Endodermal cell (in vitro differentiated cells): ENCODE measurements at regions not wholly inside any gene's neighbourhood (a gene's known extent, or its start where the extent isn't known, plus 50 kb on each side); places are given as distances from the start of the nearest gene placed in this dataset.
A peak's percentile ranks its signal among the peaks of the same experiment; 100 is the strongest.

Experiments used
- DNase-seq: peaks from one replicate; pipeline ENCODE4 v3.0.0-alpha.2; 2017
- H3K27ac ChIP-seq: 2 replicates; pipeline ENCODE4 v1.5.1; 2013; ENCODE audit warnings: mild to moderate bottlenecking, low read depth, low read length, moderate library complexity
- H3K27me3 ChIP-seq: 2 replicates; pipeline ENCODE4 v1.6.1; 2013; ENCODE audit warnings: mild to moderate bottlenecking, low read length, moderate library complexity; ENCODE audit not compliant: insufficient read depth, control insufficient read depth, poor library complexity, severe bottlenecking
- H3K36me3 ChIP-seq: 2 replicates; pipeline ENCODE4 v1.7.0; 2013; ENCODE audit warnings: mild to moderate bottlenecking, low read length, moderate library complexity; ENCODE audit not compliant: control insufficient read depth, insufficient read depth
- H3K4me1 ChIP-seq: one replicate; pipeline ENCODE4 v1.7.0; 2013; ENCODE audit warnings: low read length; ENCODE audit not compliant: control insufficient read depth, insufficient read depth
- H3K4me3 ChIP-seq: 2 replicates; pipeline ENCODE4 v1.5.1; 2013; ENCODE audit warnings: mild to moderate bottlenecking, low read length, moderate library complexity
- H3K9ac ChIP-seq: 2 replicates; pipeline ENCODE4 v1.6.1; 2013; ENCODE audit warnings: mild to moderate bottlenecking, low read length, moderate library complexity; ENCODE audit not compliant: poor library complexity, severe bottlenecking; ENCODE audit errors: extremely low read depth
- H3K9me3 ChIP-seq: 2 replicates; pipeline ENCODE4 v1.6.1; 2013; ENCODE audit warnings: mild to moderate bottlenecking, low read length, moderate library complexity; ENCODE audit not compliant: control insufficient read depth
- H3K27ac Mint-ChIP-seq: 2 replicates; pipeline ENCODE4 v1.8.0; 2020; ENCODE audit warnings: mixed read lengths
- H3K27me3 Mint-ChIP-seq: 2 replicates; pipeline ENCODE4 v1.8.0; 2021; ENCODE audit warnings: mild to moderate bottlenecking, mixed read lengths; ENCODE audit not compliant: insufficient read depth
- H3K36me3 Mint-ChIP-seq: 2 replicates; pipeline ENCODE4 v1.8.0; 2020; ENCODE audit warnings: low read depth, mixed read lengths
- H3K4me1 Mint-ChIP-seq: 2 replicates; pipeline ENCODE4 v1.8.0; 2020; ENCODE audit warnings: mixed read lengths
- H3K4me3 Mint-ChIP-seq: 2 replicates; pipeline ENCODE4 v1.8.0; 2020; ENCODE audit warnings: mild to moderate bottlenecking, moderate library complexity, mixed read lengths
- H3K9me3 Mint-ChIP-seq: 2 replicates; pipeline ENCODE4 v1.8.0; 2020; ENCODE audit warnings: mild to moderate bottlenecking, mixed read lengths
- WGBS, 2 experiments: methylation state at CpG; one replicate each; pipeline versions ENCODE4 v1.1.5 to v1.1.7; 2013; ENCODE audit warnings: missing lambda C conversion rate in 2 of 2, mixed read lengths in 1 of 2; ENCODE audit not compliant: insufficient coverage in 1 of 2, insufficient read length in 1 of 2; 5-methylcytosine and 5-hydroxymethylcytosine counted together
- TF ChIP-seq, protein P1 (sequence below): fragments of 200-600 bp; sonication (generic); conservative IDR thresholded peaks from 2 replicates; pipeline ENCODE4 v1.5.0; 2021; ENCODE audit warnings: antibody characterized with exemption, mild to moderate bottlenecking

GRCh38 chr7:131026297-131027000 lies 292.4 kb upstream of the KLF14 start:
- H3K9ac ChIP-seq, result no peak overlapping the region
- no peak overlapping the region for H3K27ac Mint-ChIP-seq
- 92 to 95% methylated on average over 3 to 6 of the region's 7 CpGs for WGBS, 2 experiments

GRCh38 chr7:131027287-131027773 lies 293.3 kb upstream of the KLF14 start:
- no peaks in the 10 kb centered on the region for H3K27me3 Mint-ChIP-seq
- 93 to 99% methylated on average over 7 to 8 of the region's 8 CpGs for WGBS, 2 experiments
- H3K9ac ChIP-seq, result no peak overlapping the region
- H3K36me3 ChIP-seq, result no peaks in the 10 kb centered on the region
- no peaks in the 10 kb centered on the region for H3K9me3 ChIP-seq
- H3K4me3 ChIP-seq, result no peak overlapping the region
- peak; percentile 35 for DNase-seq
- no peak overlapping the region for H3K4me3 Mint-ChIP-seq
- peaks cover 4% of the 10 kb centered on the region for H3K36me3 Mint-ChIP-seq
- H3K27me3 ChIP-seq, result no peaks in the 10 kb centered on the region
- H3K9me3 Mint-ChIP-seq, result no peaks in the 10 kb centered on the region
- H3K4me1 Mint-ChIP-seq, result no peaks in the 10 kb centered on the region
- H3K27ac Mint-ChIP-seq, result no peak overlapping the region
- no peak overlapping the region for H3K27ac ChIP-seq
- no peaks in the 10 kb centered on the region for H3K4me1 ChIP-seq
- TF ChIP-seq, protein P1, sequence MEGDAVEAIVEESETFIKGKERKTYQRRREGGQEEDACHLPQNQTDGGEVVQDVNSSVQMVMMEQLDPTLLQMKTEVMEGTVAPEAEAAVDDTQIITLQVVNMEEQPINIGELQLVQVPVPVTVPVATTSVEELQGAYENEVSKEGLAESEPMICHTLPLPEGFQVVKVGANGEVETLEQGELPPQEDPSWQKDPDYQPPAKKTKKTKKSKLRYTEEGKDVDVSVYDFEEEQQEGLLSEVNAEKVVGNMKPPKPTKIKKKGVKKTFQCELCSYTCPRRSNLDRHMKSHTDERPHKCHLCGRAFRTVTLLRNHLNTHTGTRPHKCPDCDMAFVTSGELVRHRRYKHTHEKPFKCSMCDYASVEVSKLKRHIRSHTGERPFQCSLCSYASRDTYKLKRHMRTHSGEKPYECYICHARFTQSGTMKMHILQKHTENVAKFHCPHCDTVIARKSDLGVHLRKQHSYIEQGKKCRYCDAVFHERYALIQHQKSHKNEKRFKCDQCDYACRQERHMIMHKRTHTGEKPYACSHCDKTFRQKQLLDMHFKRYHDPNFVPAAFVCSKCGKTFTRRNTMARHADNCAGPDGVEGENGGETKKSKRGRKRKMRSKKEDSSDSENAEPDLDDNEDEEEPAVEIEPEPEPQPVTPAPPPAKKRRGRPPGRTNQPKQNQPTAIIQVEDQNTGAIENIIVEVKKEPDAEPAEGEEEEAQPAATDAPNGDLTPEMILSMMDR, result no peak

More at GRCh38 chr7:131026297-131027000, 292.4 kb upstream of the KLF14 start:
- H3K9me3 Mint-ChIP-seq, result no peaks in the 10 kb centered on the region
- peaks cover 4% of the 10 kb centered on the region for H3K36me3 Mint-ChIP-seq
- Histone ChIP-seq H3K27ac (no peak overlapping the region), H3K4me1 (no peaks in the 10 kb centered on the region), H3K9me3 (no peaks in the 10 kb centered on the region), H3K36me3 (no peaks in the 10 kb centered on the region), H3K27me3 (no peaks in the 10 kb centered on the region), H3K4me3 (no peak overlapping the region)
- H3K4me3 Mint-ChIP-seq, result no peak overlapping the region
- no peaks in the 10 kb centered on the region for H3K4me1 Mint-ChIP-seq
- DNase-seq, result no peak
- H3K27me3 Mint-ChIP-seq, result no peaks in the 10 kb centered on the region
- TF ChIP-seq, protein P1, result no peak

- no peaks in the 10 kb centered on the region for H3K36me3 ChIP-seq
- no peaks in the 10 kb centered on the region for H3K9me3 ChIP-seq
- H3K4me1 ChIP-seq, result no peaks in the 10 kb centered on the region
- H3K27ac ChIP-seq, result no peak overlapping the region
- Mint-ChIP-seq H3K9me3 (no peaks in the 10 kb centered on the region), H3K27ac (no peak overlapping the region), H3K36me3 (no peaks in the 10 kb centered on the region), H3K27me3 (no peaks in the 10 kb centered on the region), H3K4me3 (no peak overlapping the region), H3K4me1 (no peaks in the 10 kb centered on the region)
- peak; percentile 10 for DNase-seq
- no peak overlapping the region for H3K9ac ChIP-seq
- H3K4me3 ChIP-seq, result no peak overlapping the region
- no peaks in the 10 kb centered on the region for H3K27me3 ChIP-seq
- WGBS, 2 experiments, result 96 to 100% methylated on average over 2 of the region's 2 CpGs
- TF ChIP-seq, protein P1, result no peak
Measured at GRCh38 chr7:131028295-131028694, 294.3 kb upstream of the KLF14 start.
